Astrocyte (in vitro differentiated cells and primary cell): ENCODE measurements at regions not wholly inside any gene's neighbourhood (a gene's known extent, or its start where the extent isn't known, plus 50 kb on each side); places are given as distances from the start of the nearest gene placed in this dataset.
"Not testable (repeated sequence)": the region's sequence is repeated elsewhere in the genome, so short reads cannot be mapped to it uniquely, and the experiment has no call there.

ENCODE experiments used
- DNase-seq: peaks from one replicate; pipeline ENCODE4 v3.0.0-alpha.2; 2010; ENCODE audit warnings: low read depth
- FAIRE-seq: peaks from 2 replicates; lab custom pipeline; 2011; peaks lifted over from hg19 to GRCh38; lab: Jason Lieb, UNC
- H2AFZ ChIP-seq: 2 replicates; pipeline ENCODE4 v1.6.0; 2012; ENCODE audit warnings: low read depth, low read length, inconsistent platforms
- H3K27ac ChIP-seq: 2 replicates; pipeline ENCODE4 v1.5.1; 2011; ENCODE audit warnings: low read depth, low read length, inconsistent platforms
- H3K27me3 ChIP-seq: 2 replicates; pipeline ENCODE4 v1.6.0; 2011; ENCODE audit warnings: low read length, inconsistent platforms; ENCODE audit not compliant: insufficient read depth
- H3K36me3 ChIP-seq: 2 replicates; pipeline ENCODE4 v1.5.1; 2011; ENCODE audit warnings: low read length, inconsistent platforms; ENCODE audit not compliant: insufficient read depth
- H3K4me1 ChIP-seq: 2 replicates; pipeline ENCODE4 v1.5.1; 2011; ENCODE audit warnings: low read length, inconsistent platforms; ENCODE audit not compliant: insufficient read depth
- H3K4me2 ChIP-seq: 2 replicates; pipeline ENCODE4 v1.6.0; 2012; ENCODE audit warnings: low read length, inconsistent platforms
- H3K4me3 ChIP-seq: 2 replicates; pipeline ENCODE4 v1.5.1; 2011; ENCODE audit warnings: low read depth, mild to moderate bottlenecking, low read length, inconsistent platforms; ENCODE audit not compliant: insufficient read depth
- H3K79me2 ChIP-seq: 2 replicates; pipeline ENCODE4 v1.6.0; 2012; ENCODE audit warnings: mild to moderate bottlenecking, low read length, inconsistent platforms; ENCODE audit not compliant: insufficient read depth
- H3K9ac ChIP-seq: 2 replicates; pipeline ENCODE4 v1.6.0; 2012; ENCODE audit warnings: mild to moderate bottlenecking, low read length, inconsistent platforms
- H3K9me3 ChIP-seq: 2 replicates; pipeline ENCODE4 v1.5.1; 2012; ENCODE audit warnings: low read depth, mild to moderate bottlenecking, low read length, inconsistent platforms; ENCODE audit not compliant: insufficient read depth
- H4K20me1 ChIP-seq: 2 replicates; pipeline ENCODE4 v1.6.0; 2012; ENCODE audit warnings: low read length, inconsistent platforms; ENCODE audit not compliant: insufficient read depth
- H3K27ac Mint-ChIP-seq: one replicate; pipeline ENCODE4 v1.8.0; 2021; ENCODE audit warnings: mild to moderate bottlenecking, mixed read lengths; ENCODE audit not compliant: unreplicated experiment
- H3K27me3 Mint-ChIP-seq: one replicate; pipeline ENCODE4 v1.8.0; 2021; ENCODE audit warnings: low read depth, mixed read lengths; ENCODE audit not compliant: unreplicated experiment
- H3K36me3 Mint-ChIP-seq: one replicate; pipeline ENCODE4 v1.8.0; 2021; ENCODE audit warnings: low read depth, mixed read lengths; ENCODE audit not compliant: unreplicated experiment
- H3K4me1 Mint-ChIP-seq: one replicate; pipeline ENCODE4 v1.8.0; 2021; ENCODE audit warnings: low read depth, mixed read lengths; ENCODE audit not compliant: unreplicated experiment
- H3K4me3 Mint-ChIP-seq: one replicate; pipeline ENCODE4 v1.8.0; 2021; ENCODE audit warnings: mild to moderate bottlenecking, moderate library complexity, mixed read lengths; ENCODE audit not compliant: unreplicated experiment
- H3K9me3 Mint-ChIP-seq: one replicate; pipeline ENCODE4 v1.8.0; 2021; ENCODE audit warnings: mild to moderate bottlenecking, mixed read lengths; ENCODE audit not compliant: unreplicated experiment
- EZH2 ChIP-seq: IDR thresholded peaks from 2 replicates; pipeline ENCODE4 v1.6.1; 2012; ENCODE audit warnings: mild to moderate bottlenecking, low read length, inconsistent platforms; ENCODE audit not compliant: insufficient read depth
- TF ChIP-seq, protein P1 (sequence below): IDR thresholded peaks from 2 replicates; pipeline ENCODE4 v1.5.1; 2011; ENCODE audit warnings: low read depth, mild to moderate bottlenecking, inconsistent platforms, low read length, moderate library complexity; ENCODE audit not compliant: insufficient read depth

DNA sequence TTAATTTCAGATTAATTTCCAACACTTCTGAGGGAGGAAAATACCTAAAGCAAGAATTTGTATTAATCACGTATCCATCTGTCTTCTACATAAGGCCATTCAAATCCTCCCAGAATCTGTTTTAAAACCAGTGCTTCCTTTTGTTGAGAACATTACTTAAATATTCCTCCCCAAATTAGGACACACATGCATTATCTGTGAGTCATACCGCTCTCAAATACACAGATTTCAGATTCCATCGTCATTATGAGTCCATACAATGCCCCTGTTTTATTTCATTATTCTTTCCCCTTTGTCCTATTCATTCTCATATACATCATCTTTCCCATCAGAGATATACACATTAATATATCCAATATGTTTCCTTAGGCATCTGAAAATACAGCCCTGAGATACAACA lies 57.3 kb upstream of the PRSS12 start:
- FAIRE-seq (peak; percentile 39), DNase-seq (peak; percentile 65)
- no peak overlapping the region for H2AFZ ChIP-seq
- H3K4me1 ChIP-seq, result no peaks in the 10 kb centered on the region
- no peak for TF ChIP-seq EZH2
- TF ChIP-seq, protein P1, sequence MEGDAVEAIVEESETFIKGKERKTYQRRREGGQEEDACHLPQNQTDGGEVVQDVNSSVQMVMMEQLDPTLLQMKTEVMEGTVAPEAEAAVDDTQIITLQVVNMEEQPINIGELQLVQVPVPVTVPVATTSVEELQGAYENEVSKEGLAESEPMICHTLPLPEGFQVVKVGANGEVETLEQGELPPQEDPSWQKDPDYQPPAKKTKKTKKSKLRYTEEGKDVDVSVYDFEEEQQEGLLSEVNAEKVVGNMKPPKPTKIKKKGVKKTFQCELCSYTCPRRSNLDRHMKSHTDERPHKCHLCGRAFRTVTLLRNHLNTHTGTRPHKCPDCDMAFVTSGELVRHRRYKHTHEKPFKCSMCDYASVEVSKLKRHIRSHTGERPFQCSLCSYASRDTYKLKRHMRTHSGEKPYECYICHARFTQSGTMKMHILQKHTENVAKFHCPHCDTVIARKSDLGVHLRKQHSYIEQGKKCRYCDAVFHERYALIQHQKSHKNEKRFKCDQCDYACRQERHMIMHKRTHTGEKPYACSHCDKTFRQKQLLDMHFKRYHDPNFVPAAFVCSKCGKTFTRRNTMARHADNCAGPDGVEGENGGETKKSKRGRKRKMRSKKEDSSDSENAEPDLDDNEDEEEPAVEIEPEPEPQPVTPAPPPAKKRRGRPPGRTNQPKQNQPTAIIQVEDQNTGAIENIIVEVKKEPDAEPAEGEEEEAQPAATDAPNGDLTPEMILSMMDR, result no peak
- Mint-ChIP-seq H3K27ac (no peak overlapping the region), H3K27me3 (no peaks in the 10 kb centered on the region), H3K4me1 (peaks cover 6% of the 10 kb centered on the region), H3K36me3 (no peaks in the 10 kb centered on the region), H3K4me3 (no peak overlapping the region), H3K9me3 (peaks cover 3% of the 10 kb centered on the region)
- no peaks in the 10 kb centered on the region for H3K27me3 ChIP-seq
- H3K4me3 ChIP-seq, result no peak overlapping the region
- no peaks in the 10 kb centered on the region for H3K79me2 ChIP-seq
- H3K36me3 ChIP-seq, result no peaks in the 10 kb centered on the region
- no peak overlapping the region for H3K27ac ChIP-seq
- no peaks in the 10 kb centered on the region for H3K9me3 ChIP-seq
- H3K4me2 ChIP-seq, result peak overlapping the region; percentile 24
- H4K20me1 ChIP-seq, result no peaks in the 10 kb centered on the region
- no peak overlapping the region for H3K9ac ChIP-seq

- Histone ChIP-seq H3K27me3 (no peaks in the 10 kb centered on the region), H3K79me2 (no peaks in the 10 kb centered on the region), H3K9ac (no peak overlapping the region), H3K4me1 (no peaks in the 10 kb centered on the region), H2AFZ (no peak overlapping the region), H3K4me2 (no peak overlapping the region), H3K27ac (peak overlapping the region; percentile 31), H4K20me1 (no peaks in the 10 kb centered on the region), H3K36me3 (no peaks in the 10 kb centered on the region), H3K9me3 (no peaks in the 10 kb centered on the region), H3K4me3 (no peak overlapping the region)
- DNase-seq (peak; percentile 64), FAIRE-seq (peak; percentile 65)
- no peaks in the 10 kb centered on the region for H3K27me3 Mint-ChIP-seq
- peak overlapping the region; percentile 89 for H3K27ac Mint-ChIP-seq
- no peaks in the 10 kb centered on the region for H3K36me3 Mint-ChIP-seq
- no peak for TF ChIP-seq EZH2
- TF ChIP-seq, protein P1, result no peak
- no peak overlapping the region for H3K4me3 Mint-ChIP-seq
- H3K4me1 Mint-ChIP-seq, result peaks cover 9% of the 10 kb centered on the region
- H3K9me3 Mint-ChIP-seq, result no peaks in the 10 kb centered on the region
Measured at GRCh38 chr4:118417325-118417724, 64.5 kb upstream of the PRSS12 start.

DNA sequence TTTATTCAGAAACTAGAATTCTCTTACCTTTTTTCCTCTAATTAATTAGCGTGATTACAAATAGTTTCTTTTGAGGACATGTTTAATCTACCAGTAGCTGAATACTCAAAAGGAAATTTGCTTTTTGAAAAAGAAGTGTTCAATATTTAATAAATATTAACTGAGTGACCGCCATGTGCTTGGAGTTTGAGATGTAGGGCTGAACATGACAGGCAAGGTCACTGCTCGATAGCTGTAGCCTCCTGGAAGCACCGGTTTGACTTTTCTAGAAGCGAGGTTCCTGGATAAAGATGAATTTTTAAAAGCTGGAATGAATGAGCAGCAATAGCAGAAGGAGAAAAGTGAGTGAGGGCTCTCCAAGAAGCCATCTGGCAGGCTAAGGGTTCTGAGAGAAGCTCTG lies 65.0 kb upstream of the PRSS12 start:
- H2AFZ ChIP-seq, H4K20me1 ChIP-seq, H3K4me1 Mint-ChIP-seq, H3K4me3 Mint-ChIP-seq, H3K27me3 ChIP-seq, H3K27ac Mint-ChIP-seq, H3K4me1 ChIP-seq, H3K9me3 ChIP-seq, H3K9ac ChIP-seq, H3K79me2 ChIP-seq, H3K9me3 Mint-ChIP-seq, FAIRE-seq, H3K27me3 Mint-ChIP-seq, H3K4me3 ChIP-seq, H3K36me3 Mint-ChIP-seq, DNase-seq, H3K36me3 ChIP-seq, H3K4me2 ChIP-seq: not testable (repeated sequence)
- peak overlapping the region; percentile 31 for H3K27ac ChIP-seq

GRCh38 chr4:118418396-118418795 lies 65.6 kb upstream of the PRSS12 start:
- not testable (repeated sequence) for H3K9ac ChIP-seq, H2AFZ ChIP-seq, H3K27ac ChIP-seq, DNase-seq, H3K27ac Mint-ChIP-seq, H3K4me1 Mint-ChIP-seq, H3K27me3 Mint-ChIP-seq, H3K9me3 Mint-ChIP-seq, H3K4me3 Mint-ChIP-seq, FAIRE-seq, H3K4me3 ChIP-seq, H3K79me2 ChIP-seq, H3K4me2 ChIP-seq, H4K20me1 ChIP-seq, H3K27me3 ChIP-seq, H3K4me1 ChIP-seq, H3K9me3 ChIP-seq, H3K36me3 ChIP-seq, H3K36me3 Mint-ChIP-seq

DNA sequence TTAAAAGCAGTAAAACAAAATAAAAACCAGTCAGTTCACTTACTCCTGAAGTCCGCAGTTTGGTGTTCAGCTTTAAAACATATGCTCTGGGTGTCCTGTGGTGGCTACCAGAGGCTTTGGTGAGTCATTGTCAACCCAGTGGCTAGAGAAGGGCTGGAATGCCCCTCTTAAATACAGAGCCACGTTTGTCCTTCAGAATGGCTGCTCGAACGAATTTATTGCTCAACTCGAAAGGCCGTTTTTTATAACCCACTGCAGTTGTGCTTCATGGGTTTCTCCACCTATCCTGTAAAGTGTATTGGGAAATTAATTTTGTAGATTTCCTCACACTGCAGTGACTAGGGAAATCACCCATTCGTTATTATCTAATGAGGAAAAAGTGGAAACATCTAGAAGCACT lies 66.8 kb upstream of the PRSS12 start:
- H3K4me3 ChIP-seq, H4K20me1 ChIP-seq, H3K9ac ChIP-seq, H2AFZ ChIP-seq, H3K9me3 Mint-ChIP-seq, H3K27me3 ChIP-seq, H3K27ac Mint-ChIP-seq, H3K9me3 ChIP-seq, FAIRE-seq, DNase-seq, H3K4me3 Mint-ChIP-seq, H3K27me3 Mint-ChIP-seq, H3K4me1 ChIP-seq, H3K79me2 ChIP-seq, H3K27ac ChIP-seq, H3K4me2 ChIP-seq, H3K36me3 ChIP-seq, H3K36me3 Mint-ChIP-seq: not testable (repeated sequence)
- peaks cover 11% of the 10 kb centered on the region for H3K4me1 Mint-ChIP-seq
